SK-N-SH treated with all-trans-retinoic acid at 6 μM for 48 hours (cell line): ENCODE measurements at regions not wholly inside any gene's neighbourhood (a gene's known extent, or its start where the extent isn't known, plus 50 kb on each side); places are given as distances from the start of the nearest gene placed in this dataset.

Experiments
- ARNTL ChIP-seq: fragments of 450-650 bp; formaldehyde crosslinking; IDR thresholded peaks from 2 replicates; pipeline ENCODE4 v1.5.0; 2020; ENCODE audit warnings: low read depth, mild to moderate bottlenecking, moderate library complexity, borderline replicate concordance
- CREB5 ChIP-seq: fragments of 250-450 bp; sonication (Bioruptor Pico); IDR thresholded peaks from 2 replicates; pipeline ENCODE4 v1.5.1; 2020; ENCODE audit warnings: low read depth, mild to moderate bottlenecking, moderate library complexity
- CSRNP3 ChIP-seq: fragments of 250-450 bp; sonication (Bioruptor Pico); IDR thresholded peaks from 2 replicates; pipeline ENCODE4 v1.5.1; 2021; ENCODE audit warnings: mild to moderate bottlenecking, moderate library complexity
- ISL1 ChIP-seq: fragments of 250-450 bp; sonication (Bioruptor Pico); IDR thresholded peaks from 2 replicates; pipeline ENCODE4 v2.1.2; 2022; ENCODE audit warnings: mild to moderate bottlenecking, moderate library complexity
- OSR1 ChIP-seq: fragments of 250-450 bp; sonication (Bioruptor Pico); IDR thresholded peaks from 2 replicates; pipeline ENCODE4 v1.8.0; 2022; ENCODE audit warnings: moderate library complexity, mild to moderate bottlenecking, inconsistent platforms
- PATZ1 ChIP-seq: fragments of 250-450 bp; sonication (Bioruptor Pico); IDR thresholded peaks from 2 replicates; pipeline ENCODE4 v1.8.0; 2020; ENCODE audit warnings: mild to moderate bottlenecking, moderate library complexity, borderline replicate concordance
- RARB ChIP-seq: fragments of 250-450 bp; sonication (Bioruptor Pico); IDR thresholded peaks from 2 replicates; pipeline ENCODE4 v1.8.0; 2021; ENCODE audit warnings: mild to moderate bottlenecking, moderate library complexity
- TOX ChIP-seq: fragments of 250-450 bp; sonication (Bioruptor Pico); IDR thresholded peaks from 2 replicates; pipeline ENCODE4 v1.8.0; 2021; ENCODE audit warnings: mild to moderate bottlenecking, moderate library complexity, borderline replicate concordance
- ZFP3 ChIP-seq: fragments of 250-450 bp; sonication (Bioruptor Pico); IDR thresholded peaks from 2 replicates; pipeline ENCODE4 v1.5.0; 2020; ENCODE audit warnings: mild to moderate bottlenecking, moderate library complexity
- ZFP30 ChIP-seq: fragments of 450-650 bp; formaldehyde crosslinking; IDR thresholded peaks from 2 replicates; pipeline ENCODE4 v1.5.0; 2022; ENCODE audit warnings: mild to moderate bottlenecking, moderate library complexity
- ZNF70 ChIP-seq: fragments of 450-650 bp; formaldehyde crosslinking; IDR thresholded peaks from 2 replicates; pipeline ENCODE4 v1.5.0; 2020; ENCODE audit warnings: mild to moderate bottlenecking, moderate library complexity

GRCh38 chr10:130778166-130778545 lies 533.4 kb downstream of the TCERG1L start:
- TF ChIP-seq ZFP3 (no peak), CSRNP3 (CRISPR knock-in tag) (no peak), PATZ1 (CRISPR knock-in tag) (no peak), ISL1 (no peak), CREB5 (no peak), TOX (CRISPR knock-in tag) (no peak), RARB (CRISPR knock-in tag) (no peak), ZFP30 (CRISPR knock-in tag) (no peak), OSR1 (CRISPR knock-in tag) (no peak), ZNF70 (CRISPR knock-in tag) (no peak), ARNTL (CRISPR knock-in tag) (no peak)
